ENCODE measurements at regions not wholly inside any gene's neighbourhood (a gene's known extent, or its start where the extent isn't known, plus 50 kb on each side); places are given as distances from the start of the nearest gene placed in this dataset.

GRCh38 chr6:11650025-11650696, 112.6 kb downstream of the TMEM170B start:
- H3K4me3 ChIP-seq (ENCODE audit: low read depth, low read length): no peak overlapping the region
- no peak for DNase-seq (ENCODE audit: low read depth)
- TF ChIP-seq MYC (IDR thresholded peaks at IDR 0.05; ENCODE audit: low read depth, low read length) (no peak), CTCF (IDR thresholded peaks at IDR 0.05; ENCODE audit: low read depth, low read length) (no peak), MAX (IDR thresholded peaks at IDR 0.05; ENCODE audit: low read depth, low read length) (no peak), POLR2A (IDR thresholded peaks at IDR 0.05; ENCODE audit: extremely low read depth, insufficient read length) (no peak)

DNA sequence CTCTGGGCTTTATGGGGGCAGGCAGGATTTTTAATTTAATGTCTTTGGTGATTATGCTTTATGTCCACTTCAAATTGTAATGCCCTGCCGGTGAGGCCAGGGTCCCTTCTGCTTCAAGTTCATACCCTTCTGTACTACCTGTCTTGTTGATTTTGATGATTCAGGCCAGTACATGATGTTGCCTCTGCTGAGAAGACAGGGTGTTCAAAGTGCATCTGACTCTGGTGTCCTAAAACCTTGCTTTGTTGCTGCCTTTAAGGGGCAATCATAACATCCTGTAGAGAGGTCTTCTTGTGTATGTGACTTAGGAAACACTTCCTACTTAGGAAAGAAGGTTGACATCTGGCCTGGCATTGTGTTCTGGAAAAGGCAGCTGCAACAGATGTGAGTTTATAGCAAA, 113.2 kb downstream of the TMEM170B start:
- no peak for DNase-seq (ENCODE audit: low read depth)
- H3K4me3 ChIP-seq (ENCODE audit: low read depth, low read length): no peak overlapping the region
- TF ChIP-seq MYC (IDR thresholded peaks at IDR 0.05; ENCODE audit: low read depth, low read length): no peak
- no peak for TF ChIP-seq CTCF (IDR thresholded peaks at IDR 0.05; ENCODE audit: low read depth, low read length)
- TF ChIP-seq MAX (IDR thresholded peaks at IDR 0.05; ENCODE audit: low read depth, low read length): no peak
- no peak for TF ChIP-seq POLR2A (IDR thresholded peaks at IDR 0.05; ENCODE audit: extremely low read depth, insufficient read length)

GRCh38 chr6:11653028-11653583, 115.6 kb downstream of the TMEM170B start:
- no peak for TF ChIP-seq MYC (IDR thresholded peaks at IDR 0.05; ENCODE audit: low read depth, low read length)
- TF ChIP-seq CTCF (IDR thresholded peaks at IDR 0.05; ENCODE audit: low read depth, low read length): no peak
- TF ChIP-seq POLR2A (IDR thresholded peaks at IDR 0.05; ENCODE audit: extremely low read depth, insufficient read length): no peak
- TF ChIP-seq MAX (IDR thresholded peaks at IDR 0.05; ENCODE audit: low read depth, low read length): no peak
- H3K4me3 ChIP-seq (ENCODE audit: low read depth, low read length): no peak overlapping the region
- peak; percentile 54 for DNase-seq (ENCODE audit: low read depth)

- TF ChIP-seq POLR2A (IDR thresholded peaks at IDR 0.05; ENCODE audit: extremely low read depth, insufficient read length) (no peak), CTCF (IDR thresholded peaks at IDR 0.05; ENCODE audit: low read depth, low read length) (no peak), MYC (IDR thresholded peaks at IDR 0.05; ENCODE audit: low read depth, low read length) (no peak), MAX (IDR thresholded peaks at IDR 0.05; ENCODE audit: low read depth, low read length) (no peak)
- no peak overlapping the region for H3K4me3 ChIP-seq (ENCODE audit: low read depth, low read length)
- no peak for DNase-seq (ENCODE audit: low read depth)
These were observed 117.3 kb downstream of the TMEM170B start for GRCh38 chr6:11654876-11655275.

GRCh38 chr6:11656491-11656890, 118.9 kb downstream of the TMEM170B start:
- no peak for DNase-seq (ENCODE audit: low read depth)
- no peak overlapping the region for H3K4me3 ChIP-seq (ENCODE audit: low read depth, low read length)
- TF ChIP-seq MYC (IDR thresholded peaks at IDR 0.05; ENCODE audit: low read depth, low read length): no peak
- TF ChIP-seq POLR2A (IDR thresholded peaks at IDR 0.05; ENCODE audit: extremely low read depth, insufficient read length): no peak
- TF ChIP-seq CTCF (IDR thresholded peaks at IDR 0.05; ENCODE audit: low read depth, low read length): no peak
- TF ChIP-seq MAX (IDR thresholded peaks at IDR 0.05; ENCODE audit: low read depth, low read length): no peak

Measured in NB4 (cell line).